K562 (cell line): ENCODE measurements at regions not wholly inside any gene's neighbourhood (a gene's known extent, or its start where the extent isn't known, plus 50 kb on each side); places are given as distances from the start of the nearest gene placed in this dataset.

Experiments used
- ATAC-seq: fragments of 200-7000 bp; cut with Tn5 transposase; 3 replicates; pipeline ENCODE4 v1.9.1; 2020; ENCODE audit warnings: moderate library complexity
- BruUV-seq: library from RNA; stranded (reverse); fragments of 400-500 nt; replicated peaks from 2 replicates; lab custom pipeline; 2021; lab: Mats Ljungman, UMichigan
- CTCF ChIA-PET: fragments of 300-600 bp; formaldehyde crosslinking; extraction: SDS; loops from one replicate; lab custom pipeline; 2021; ENCODE audit warnings: low intra/inter-chr PET ratio; lab: Yijun Ruan, JAX
- POLR2A ChIA-PET: fragments of 300-600, 350-650 bp; sonication (Branson Sonifier 250); formaldehyde crosslinking; extraction: SDS; loops from one replicate; lab custom pipeline; 2021; ENCODE audit warnings: antibody characterized with exemption, inconsistent platforms; lab: Yijun Ruan, JAX
- DNase-seq, 4 experiments: peaks; one replicate each; pipeline versions ENCODE4 v3.0.0 to v3.0.0-alpha.2; 2011 to 2018; ENCODE audit warnings: low spot score in 3 of 4, mixed read lengths in 3 of 4; ENCODE audit errors: extremely low read depth in 1 of 4
- FAIRE-seq: peaks from 2 replicates; lab custom pipeline; 2011; peaks lifted over from hg19 to GRCh38; lab: Jason Lieb, UNC
- H2AFZ ChIP-seq: 2 replicates; pipeline ENCODE4 v1.6.0; 2011; ENCODE audit warnings: low read depth, low read length, control low read depth, inconsistent platforms
- H3K27ac ChIP-seq: fragments of 200-600 bp; 3 replicates; pipeline ENCODE4 v1.8.0; 2011; ENCODE audit warnings: low read depth, mild to moderate bottlenecking, control low read depth, inconsistent platforms, low read length, moderate library complexity, mixed read lengths; ENCODE audit errors: extremely low read depth
- H3K27me3 ChIP-seq, 2 experiments: fragments of 300-600 bp in 1 of 2; 2 replicates in 1 of 2; 3 replicates in 1 of 2; pipeline versions ENCODE4 v1.6.0 to v1.8.0; 2011; ENCODE audit warnings: inconsistent platforms in 2 of 2, low read length in 2 of 2, mild to moderate bottlenecking in 1 of 2, mixed read lengths in 1 of 2, moderate library complexity in 1 of 2; ENCODE audit not compliant: control insufficient read depth in 2 of 2, insufficient read depth in 2 of 2
- H3K36me3 ChIP-seq: fragments of 300-600 bp; 3 replicates; pipeline ENCODE4 v1.8.0; 2011; ENCODE audit warnings: mild to moderate bottlenecking, low read length, inconsistent platforms; ENCODE audit not compliant: control insufficient read depth, insufficient read depth
- H3K4me1 ChIP-seq, 2 experiments: fragments of 200-600 bp in 1 of 2; replicated peaks in 1 of 2; 2 replicates in 1 of 2; 3 replicates in 1 of 2; pipeline versions ENCODE4 v1.5.1 to v1.8.0; 2011; ENCODE audit warnings: inconsistent platforms in 2 of 2, low read length in 2 of 2, mild to moderate bottlenecking in 1 of 2, mixed read lengths in 1 of 2, moderate library complexity in 1 of 2; ENCODE audit not compliant: control insufficient read depth in 2 of 2, insufficient read depth in 2 of 2
- H3K4me2 ChIP-seq: 2 replicates; pipeline ENCODE4 v1.6.1; 2011; ENCODE audit warnings: low read length, control low read depth, inconsistent platforms, mixed read lengths; ENCODE audit not compliant: insufficient read depth
- H3K4me3 ChIP-seq: fragments of 200-600 bp; sonication (generic), shearing (Covaris generic); 2 replicates; pipeline ENCODE4 v1.5.1; 2016; ENCODE audit warnings: control low read depth, inconsistent platforms
- H3K79me2 ChIP-seq: fragments of 200-600 bp; 3 replicates; pipeline ENCODE4 v1.8.0; 2011; ENCODE audit warnings: low read length, inconsistent platforms; ENCODE audit not compliant: control insufficient read depth, insufficient read depth
- H3K9ac ChIP-seq, 2 experiments: 2 replicates each; pipeline versions ENCODE4 v1.6.0 to v1.6.1; 2011; ENCODE audit warnings: low read depth in 2 of 2, low read length in 2 of 2, control low read depth in 1 of 2, inconsistent platforms in 1 of 2, mild to moderate bottlenecking in 1 of 2, mixed read lengths in 1 of 2; ENCODE audit not compliant: insufficient read depth in 1 of 2
- H3K9me1 ChIP-seq: one replicate; pipeline ENCODE4 v1.6.0; 2011; ENCODE audit warnings: inconsistent platforms, mild to moderate bottlenecking, low read length, moderate library complexity; ENCODE audit not compliant: control insufficient read depth, insufficient read depth
- H3K9me3 ChIP-seq: replicated peaks from 2 replicates; pipeline ENCODE4 v1.5.1; 2011; ENCODE audit warnings: low read depth, low read length, inconsistent platforms; ENCODE audit not compliant: control insufficient read depth, insufficient read depth
- H4K20me1 ChIP-seq: replicated peaks from 2 replicates; pipeline ENCODE4 v1.6.1; 2011; ENCODE audit warnings: low read length, inconsistent platforms, mixed read lengths; ENCODE audit not compliant: control insufficient read depth, insufficient read depth
- CC2D1A ChIP-seq: fragments of 450-650 bp; IDR thresholded peaks from 2 replicates; pipeline ENCODE4 v1.6.1; 2017; ENCODE audit warnings: mild to moderate bottlenecking
- EGR1 ChIP-seq: fragments of 450-650 bp; conservative IDR thresholded peaks from 2 replicates; pipeline ENCODE4 v1.6.1; 2017; ENCODE audit warnings: mild to moderate bottlenecking
- HDAC2 ChIP-seq: fragments of 450-650 bp; IDR thresholded peaks from 2 replicates; pipeline ENCODE4 v1.6.1; 2016; ENCODE audit warnings: mild to moderate bottlenecking
- MTF1 ChIP-seq: fragments of 250-450 bp; sonication (Bioruptor Pico); IDR thresholded peaks from 2 replicates; pipeline ENCODE4 v1.9.0; 2021; ENCODE audit warnings: moderate library complexity, mild to moderate bottlenecking, inconsistent platforms, borderline replicate concordance
- POLR2A ChIP-seq: fragments of 450-650 bp; conservative IDR thresholded peaks from 2 replicates; pipeline ENCODE4 v1.6.1; 2016
- SAFB2 ChIP-seq: fragments of 200-400 bp; formaldehyde crosslinking; IDR thresholded peaks from 2 replicates; pipeline ENCODE4 v1.6.1; 2018; ENCODE audit warnings: borderline replicate concordance, low read length, low read depth, moderate library complexity; ENCODE audit not compliant: severe bottlenecking
- SIRT6 ChIP-seq: IDR thresholded peaks from one replicate; pipeline ENCODE4 v1.6.1; 2012; ENCODE audit warnings: low read depth, mild to moderate bottlenecking, control low read depth, inconsistent platforms, low read length, moderate library complexity
- ZNF146 ChIP-seq: IDR thresholded peaks from one replicate; pipeline ENCODE4 v1.6.1; 2018; ENCODE audit warnings: missing compliant biosample characterization; ENCODE audit not compliant: unreplicated experiment
- ZNF609 ChIP-seq: sonication (generic); formaldehyde crosslinking; IDR thresholded peaks from 2 replicates; pipeline ENCODE4 v1.8.1; 2023; ENCODE audit warnings: missing genetic modification reagents, mild to moderate bottlenecking, borderline replicate concordance
- ZNF668 ChIP-seq: fragments of 250-450 bp; sonication (Bioruptor Pico); IDR thresholded peaks from 2 replicates; pipeline ENCODE4 v1.8.0; 2022; ENCODE audit warnings: mild to moderate bottlenecking, inconsistent platforms
- WGBS: fragments of 100-300 bp; shearing (Covaris generic); methylation state at CpG from one replicate; pipeline ENCODE4 v1.1.6; 2016; ENCODE audit warnings: low coverage, mixed read lengths; ENCODE audit not compliant: insufficient coverage; ENCODE audit errors: missing lambda C conversion rate; 5-methylcytosine and 5-hydroxymethylcytosine counted together
- in situ Hi-C: fragments of 300-500 bp; cut with MboI; formaldehyde crosslinking; loops from 4 replicates; pipeline ENCODE4 v1.15.0; 2018; ENCODE audit warnings: inconsistent platforms, mixed read lengths
- intact Hi-C: fragments of 100-400 bp; cut with micrococcal nuclease; formaldehyde crosslinking; loops from 2 replicates; pipeline ENCODE4 v1.14.2; 2022
- TF ChIP-seq, protein P1 (sequence below): fragments of 250-450 bp; sonication (Bioruptor Pico); IDR thresholded peaks from 2 replicates; pipeline ENCODE4 v1.4.0; 2020; ENCODE audit warnings: mild to moderate bottlenecking, moderate library complexity

DNA sequence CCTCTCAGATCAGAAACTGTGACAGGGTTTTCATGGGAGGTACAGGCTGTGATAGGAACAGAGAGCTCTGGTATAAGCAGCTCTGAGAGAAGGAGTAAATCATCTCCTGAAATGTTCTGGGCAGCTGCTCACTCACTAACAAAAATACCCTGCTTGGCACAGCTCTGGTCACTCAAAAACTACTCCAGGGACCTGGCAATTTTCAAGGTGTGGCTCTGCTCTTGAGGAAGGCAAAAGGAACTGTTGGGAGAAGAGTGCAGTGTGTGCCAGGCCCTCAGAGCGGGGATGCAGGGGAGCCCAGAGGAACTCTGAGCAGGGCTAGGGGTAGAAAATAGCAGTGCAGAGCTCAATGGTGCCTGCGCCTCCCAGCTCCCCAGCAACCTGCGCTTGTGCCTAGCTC, 180.5 kb upstream of the ZBED5 start:
- Histone ChIP-seq H3K27me3 (peaks cover 3 to 35% of the 10 kb centered on the region in 2 experiments; a peak in 4 of 5 replicates), H3K79me2 (no peaks in the 10 kb centered on the region), H3K9ac (no peak overlapping the region), H2AFZ (no peak overlapping the region), H3K9me1 (peaks cover 2% of the 10 kb centered on the region), H3K36me3 (no peaks in the 10 kb centered on the region), H3K27ac (no peak overlapping the region), H3K4me3 (no peak overlapping the region), H4K20me1 (no peaks in the 10 kb centered on the region), H3K9me3 (no peaks in the 10 kb centered on the region), H3K4me2 (no peak overlapping the region), H3K4me1 (no peaks in the 10 kb centered on the region)
- WGBS = 0% methylated on average over 3 of the region's 3 CpGs
- no TSS peak for BruUV-seq
- intact Hi-C loops = loop anchor here (5.0 to 10.0 kb wide), 2 partner anchors 119 to 1006 kb away; no protein-coding TSS in a partner anchor
- FAIRE-seq (no peak), DNase-seq (no peak), ATAC-seq (no peak)
- POLR2A ChIA-PET = interaction anchor here (0.8 to 0.9 kb wide), 2 partner anchors 9 to 30 kb away, joined by 3 read pairs; no protein-coding TSS in a partner anchor
- in situ Hi-C loops = no loop called here
- CTCF ChIA-PET = no interaction called here
- no peak for TF ChIP-seq POLR2A
- TF ChIP-seq HDAC2 = no peak
- no peak for TF ChIP-seq CC2D1A
- TF ChIP-seq ZNF609 = no peak
- TF ChIP-seq MTF1 (CRISPR knock-in tag) = no peak
- no peak for TF ChIP-seq ZNF146
- no peak for TF ChIP-seq SIRT6
- no peak for TF ChIP-seq SAFB2
- no peak for TF ChIP-seq ZNF668 (CRISPR knock-in tag)
- TF ChIP-seq, protein P1, sequence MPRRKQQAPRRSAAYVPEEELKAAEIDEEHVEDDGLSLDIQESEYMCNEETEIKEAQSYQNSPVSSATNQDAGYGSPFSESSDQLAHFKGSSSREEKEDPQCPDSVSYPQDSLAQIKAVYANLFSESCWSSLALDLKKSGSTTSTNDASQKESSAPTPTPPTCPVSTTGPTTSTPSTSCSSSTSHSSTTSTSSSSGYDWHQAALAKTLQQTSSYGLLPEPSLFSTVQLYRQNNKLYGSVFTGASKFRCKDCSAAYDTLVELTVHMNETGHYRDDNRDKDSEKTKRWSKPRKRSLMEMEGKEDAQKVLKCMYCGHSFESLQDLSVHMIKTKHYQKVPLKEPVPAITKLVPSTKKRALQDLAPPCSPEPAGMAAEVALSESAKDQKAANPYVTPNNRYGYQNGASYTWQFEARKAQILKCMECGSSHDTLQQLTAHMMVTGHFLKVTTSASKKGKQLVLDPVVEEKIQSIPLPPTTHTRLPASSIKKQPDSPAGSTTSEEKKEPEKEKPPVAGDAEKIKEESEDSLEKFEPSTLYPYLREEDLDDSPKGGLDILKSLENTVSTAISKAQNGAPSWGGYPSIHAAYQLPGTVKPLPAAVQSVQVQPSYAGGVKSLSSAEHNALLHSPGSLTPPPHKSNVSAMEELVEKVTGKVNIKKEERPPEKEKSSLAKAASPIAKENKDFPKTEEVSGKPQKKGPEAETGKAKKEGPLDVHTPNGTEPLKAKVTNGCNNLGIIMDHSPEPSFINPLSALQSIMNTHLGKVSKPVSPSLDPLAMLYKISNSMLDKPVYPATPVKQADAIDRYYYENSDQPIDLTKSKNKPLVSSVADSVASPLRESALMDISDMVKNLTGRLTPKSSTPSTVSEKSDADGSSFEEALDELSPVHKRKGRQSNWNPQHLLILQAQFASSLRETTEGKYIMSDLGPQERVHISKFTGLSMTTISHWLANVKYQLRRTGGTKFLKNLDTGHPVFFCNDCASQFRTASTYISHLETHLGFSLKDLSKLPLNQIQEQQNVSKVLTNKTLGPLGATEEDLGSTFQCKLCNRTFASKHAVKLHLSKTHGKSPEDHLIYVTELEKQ = no peak
- no peak for TF ChIP-seq EGR1
